Nephron (organoid): ENCODE measurements at regions not wholly inside any gene's neighbourhood (a gene's known extent, or its start where the extent isn't known, plus 50 kb on each side); places are given as distances from the start of the nearest gene placed in this dataset.
A peak's percentile ranks its signal among the peaks of the same experiment; 100 is the strongest.

ENCODE experiments used
- H3K27ac Mint-ChIP-seq, 3 experiments: 2 replicates each; pipeline ENCODE4 v1.8.0; 2020; ENCODE audit warnings: mixed read lengths in 3 of 3, mild to moderate bottlenecking in 2 of 3, moderate library complexity in 1 of 3
- H3K27me3 Mint-ChIP-seq: 2 replicates; pipeline ENCODE4 v1.8.0; 2021; ENCODE audit warnings: low read depth, mild to moderate bottlenecking, moderate library complexity, mixed read lengths
- H3K36me3 Mint-ChIP-seq: 2 replicates; pipeline ENCODE4 v1.8.0; 2020; ENCODE audit warnings: low read depth, mixed read lengths
- H3K4me1 Mint-ChIP-seq: 2 replicates; pipeline ENCODE4 v1.8.0; 2020; ENCODE audit warnings: mixed read lengths
- H3K4me3 Mint-ChIP-seq, 3 experiments: 2 replicates each; pipeline ENCODE4 v1.8.0; 2020; ENCODE audit warnings: mild to moderate bottlenecking in 3 of 3, mixed read lengths in 3 of 3, moderate library complexity in 2 of 3
- H3K9me3 Mint-ChIP-seq: 2 replicates; pipeline ENCODE4 v1.8.0; 2020; ENCODE audit warnings: mixed read lengths
- CTCF ChIP-seq, 3 experiments: fragments of 200-600 bp; sonication (generic); IDR thresholded peaks; one replicate each; pipeline ENCODE4 v1.5.0; 2021; ENCODE audit warnings: antibody characterized with exemption in 3 of 3; ENCODE audit not compliant: unreplicated experiment in 3 of 3

- Mint-ChIP-seq H3K4me1 (no peaks in the 10 kb centered on the region), H3K27me3 (peaks cover 7% of the 10 kb centered on the region), H3K4me3 (no peak overlapping the region), H3K9me3 (peaks cover 17% of the 10 kb centered on the region), H3K27ac (no peak overlapping the region), H3K36me3 (peaks cover 4% of the 10 kb centered on the region)
- TF ChIP-seq CTCF (IDR thresholded peaks at IDR 0.05; ENCODE audit: unreplicated experiment in 3 of 3): no peak
Observed at GRCh38 chr13:53161251-53161650, 132.6 kb downstream of the OLFM4 start.

- no peak for TF ChIP-seq CTCF (IDR thresholded peaks at IDR 0.05; ENCODE audit: unreplicated experiment in 3 of 3)
- Mint-ChIP-seq H3K9me3 (peaks cover 2% of the 10 kb centered on the region), H3K27ac (no peak overlapping the region), H3K27me3 (no peaks in the 10 kb centered on the region), H3K4me3 (no peak overlapping the region), H3K36me3 (no peaks in the 10 kb centered on the region), H3K4me1 (peaks cover 12% of the 10 kb centered on the region)
Observed at GRCh38 chr13:53165261-53165660, 136.6 kb downstream of the OLFM4 start.

GRCh38 chr13:53167561-53167960 lies 138.9 kb downstream of the OLFM4 start:
- TF ChIP-seq CTCF (IDR thresholded peaks at IDR 0.05; ENCODE audit: unreplicated experiment in 3 of 3): no peak
- Mint-ChIP-seq H3K27ac (peak overlapping the region in 1 of 3 experiments; percentile 7), H3K4me1 (peaks cover 33% of the 10 kb centered on the region), H3K27me3 (no peaks in the 10 kb centered on the region), H3K4me3 (no peak overlapping the region), H3K9me3 (peaks cover 2% of the 10 kb centered on the region), H3K36me3 (no peaks in the 10 kb centered on the region)

- Mint-ChIP-seq H3K27ac (peak overlapping the region; percentile 50 to 66 (median 57)), H3K27me3 (no peaks in the 10 kb centered on the region), H3K36me3 (no peaks in the 10 kb centered on the region), H3K9me3 (peaks cover 4% of the 10 kb centered on the region), H3K4me1 (peaks cover 40% of the 10 kb centered on the region), H3K4me3 (no peak overlapping the region)
- no peak for TF ChIP-seq CTCF (IDR thresholded peaks at IDR 0.05; ENCODE audit: unreplicated experiment in 3 of 3)
Observed at GRCh38 chr13:53170910-53171309, 142.3 kb downstream of the OLFM4 start.

- Mint-ChIP-seq H3K27ac (peak overlapping the region in 2 of 3 experiments; percentile 18 to 33), H3K4me3 (no peak overlapping the region), H3K9me3 (peaks cover 4% of the 10 kb centered on the region), H3K36me3 (no peaks in the 10 kb centered on the region), H3K27me3 (no peaks in the 10 kb centered on the region), H3K4me1 (peaks cover 40% of the 10 kb centered on the region)
- TF ChIP-seq CTCF (IDR thresholded peaks at IDR 0.05; ENCODE audit: unreplicated experiment in 3 of 3): no peak
Observed at GRCh38 chr13:53174545-53174944, 145.9 kb downstream of the OLFM4 start.

- no peaks in the 10 kb centered on the region for H3K27me3 Mint-ChIP-seq
- H3K9me3 Mint-ChIP-seq: peaks cover 11% of the 10 kb centered on the region
- peaks cover 10% of the 10 kb centered on the region for H3K4me1 Mint-ChIP-seq
- no peak for TF ChIP-seq CTCF (IDR thresholded peaks at IDR 0.05; ENCODE audit: unreplicated experiment in 3 of 3)
- no peaks in the 10 kb centered on the region for H3K36me3 Mint-ChIP-seq
- no peak overlapping the region for H3K4me3 Mint-ChIP-seq
- H3K27ac Mint-ChIP-seq: no peak overlapping the region
Observed at GRCh38 chr13:53180684-53181083, 152.1 kb downstream of the OLFM4 start.
